ENCODE measurements at regions not wholly inside any gene's neighbourhood (a gene's known extent, or its start where the extent isn't known, plus 50 kb on each side); places are given as distances from the start of the nearest gene placed in this dataset.

DNA sequence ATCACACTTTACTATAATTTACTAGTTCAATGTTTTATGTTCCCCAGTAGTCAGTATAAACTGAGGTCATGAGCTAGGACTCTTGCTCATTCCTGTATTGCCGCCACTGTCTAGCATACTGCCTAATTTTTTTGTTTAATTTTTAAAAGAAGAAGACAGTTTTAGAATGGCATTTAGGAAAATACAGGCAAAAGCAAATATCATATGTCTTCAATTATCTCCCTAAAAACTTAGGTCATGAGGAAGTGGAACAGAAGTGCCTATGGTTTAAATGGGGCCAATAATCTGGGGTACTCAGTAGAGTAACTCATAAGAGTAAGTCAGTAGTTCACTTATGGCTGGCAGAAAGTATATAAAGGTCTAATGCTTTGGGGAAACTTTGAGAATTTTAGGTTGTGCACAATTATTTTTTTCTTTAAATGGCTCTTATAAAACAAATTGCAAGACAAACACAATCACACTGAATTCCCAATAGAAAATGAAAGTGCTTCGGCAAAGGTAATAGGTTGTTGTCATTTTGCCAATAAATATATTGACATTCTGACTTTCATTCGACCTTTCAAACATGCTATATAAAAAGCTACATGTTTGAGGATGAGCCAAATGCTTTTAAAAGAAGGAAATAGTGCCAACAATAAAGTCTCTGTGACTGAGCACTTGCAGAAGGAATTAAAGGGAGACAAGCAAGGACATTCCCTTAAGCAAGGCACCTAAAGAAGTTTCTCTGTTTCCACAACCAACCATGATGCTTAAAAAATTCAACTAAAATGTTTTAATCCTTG is 390.1 kb downstream of the PDGFC start:
- no peak for ATAC-seq

DNA sequence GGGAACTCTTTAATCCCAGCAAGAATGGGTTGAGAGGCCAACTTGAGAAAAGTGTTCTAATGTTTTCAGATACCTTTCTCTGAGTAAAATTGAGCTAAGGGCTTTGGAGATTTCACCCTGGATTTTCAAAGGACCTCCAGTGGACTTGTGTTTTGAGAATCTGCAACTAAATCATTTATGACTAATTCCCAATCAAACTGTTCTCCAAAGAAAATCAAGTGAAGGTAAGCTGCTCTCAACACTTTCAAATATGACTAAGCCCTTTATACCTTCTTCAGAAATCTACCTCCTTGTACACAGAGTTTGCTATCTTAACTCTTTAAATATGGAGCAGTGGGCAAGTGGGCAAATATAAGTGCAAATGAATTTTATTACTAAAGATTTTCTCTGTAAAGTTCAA is 392.9 kb downstream of the PDGFC start:
- intact Hi-C loops (cut with DNase I), result no loop called here
- TF ChIP-seq, protein P1, sequence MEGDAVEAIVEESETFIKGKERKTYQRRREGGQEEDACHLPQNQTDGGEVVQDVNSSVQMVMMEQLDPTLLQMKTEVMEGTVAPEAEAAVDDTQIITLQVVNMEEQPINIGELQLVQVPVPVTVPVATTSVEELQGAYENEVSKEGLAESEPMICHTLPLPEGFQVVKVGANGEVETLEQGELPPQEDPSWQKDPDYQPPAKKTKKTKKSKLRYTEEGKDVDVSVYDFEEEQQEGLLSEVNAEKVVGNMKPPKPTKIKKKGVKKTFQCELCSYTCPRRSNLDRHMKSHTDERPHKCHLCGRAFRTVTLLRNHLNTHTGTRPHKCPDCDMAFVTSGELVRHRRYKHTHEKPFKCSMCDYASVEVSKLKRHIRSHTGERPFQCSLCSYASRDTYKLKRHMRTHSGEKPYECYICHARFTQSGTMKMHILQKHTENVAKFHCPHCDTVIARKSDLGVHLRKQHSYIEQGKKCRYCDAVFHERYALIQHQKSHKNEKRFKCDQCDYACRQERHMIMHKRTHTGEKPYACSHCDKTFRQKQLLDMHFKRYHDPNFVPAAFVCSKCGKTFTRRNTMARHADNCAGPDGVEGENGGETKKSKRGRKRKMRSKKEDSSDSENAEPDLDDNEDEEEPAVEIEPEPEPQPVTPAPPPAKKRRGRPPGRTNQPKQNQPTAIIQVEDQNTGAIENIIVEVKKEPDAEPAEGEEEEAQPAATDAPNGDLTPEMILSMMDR (IDR thresholded peaks at IDR 0.05), result no peak

More for the DNA sequence above, 390.1 kb downstream of the PDGFC start:
- H3K4me1 ChIP-seq, result no peaks in the 10 kb centered on the region
- TF ChIP-seq, protein P1 (IDR thresholded peaks at IDR 0.05), result no peak
- no peak overlapping the region for H3K4me3 ChIP-seq
- intact Hi-C loops (cut with DNase I), result no loop called here
- H3K9me3 ChIP-seq, result no peaks in the 10 kb centered on the region
- no peaks in the 10 kb centered on the region for H3K27me3 ChIP-seq
- H3K36me3 ChIP-seq, result no peaks in the 10 kb centered on the region
- H3K27ac ChIP-seq, result no peak overlapping the region
- DNase-seq, result no peak

DNA sequence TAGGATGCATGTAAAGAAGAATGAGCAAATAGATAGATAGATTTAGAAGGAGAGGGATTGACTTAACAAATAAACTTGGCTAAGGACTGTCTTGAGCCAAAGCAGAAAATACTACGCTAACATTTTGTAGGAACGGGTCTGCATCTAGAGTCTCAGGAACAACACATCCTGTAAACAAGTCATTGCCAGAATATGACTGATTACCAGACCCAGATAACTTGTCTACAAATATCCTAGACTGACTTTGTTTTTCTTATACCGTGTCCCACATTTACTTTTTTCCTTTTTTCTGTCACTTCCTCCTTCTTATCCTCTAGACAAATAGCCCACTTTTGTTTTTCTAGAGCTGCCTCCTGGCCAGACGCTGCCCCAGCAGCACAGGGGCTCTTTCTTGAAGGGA is 393.6 kb downstream of the PDGFC start:
- Histone ChIP-seq H3K4me1 (no peaks in the 10 kb centered on the region), H3K27me3 (no peaks in the 10 kb centered on the region), H3K36me3 (no peaks in the 10 kb centered on the region), H3K9me3 (no peaks in the 10 kb centered on the region), H3K27ac (no peak overlapping the region), H3K4me3 (no peak overlapping the region)
- DNase-seq (no peak), ATAC-seq (no peak)
- TF ChIP-seq, protein P1 (IDR thresholded peaks at IDR 0.05), result no peak
- intact Hi-C loops (cut with DNase I), result no loop called here

More for the DNA sequence above, 392.9 kb downstream of the PDGFC start:
- no peaks in the 10 kb centered on the region for H3K9me3 ChIP-seq
- no peak overlapping the region for H3K27ac ChIP-seq
- no peak for DNase-seq
- H3K4me1 ChIP-seq, result no peaks in the 10 kb centered on the region
- no peak for ATAC-seq
- H3K4me3 ChIP-seq, result no peak overlapping the region
- no peaks in the 10 kb centered on the region for H3K27me3 ChIP-seq
- no peaks in the 10 kb centered on the region for H3K36me3 ChIP-seq

DNA sequence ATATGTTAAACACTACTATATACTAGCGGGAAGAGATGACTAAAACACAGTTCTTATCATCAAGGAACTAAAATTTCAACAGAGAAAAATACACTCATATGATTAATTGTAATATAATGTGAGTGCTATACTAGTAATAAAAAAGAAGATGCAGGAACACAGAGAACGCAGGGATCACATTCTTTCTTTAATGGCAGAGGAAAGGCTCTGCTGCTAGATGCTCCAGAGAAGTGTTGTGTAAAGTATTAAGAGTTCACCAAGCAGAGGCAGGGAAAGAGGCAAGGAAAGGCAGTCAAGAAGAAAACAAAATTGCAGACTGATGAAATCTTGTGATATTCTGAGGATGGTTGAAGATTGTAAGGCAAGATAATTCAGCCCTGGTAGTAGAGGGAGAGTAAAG is 394.7 kb downstream of the PDGFC start:
- TF ChIP-seq, protein P1 (IDR thresholded peaks at IDR 0.05), result no peak
- Histone ChIP-seq H3K4me1 (no peaks in the 10 kb centered on the region), H3K27ac (no peak overlapping the region), H3K4me3 (no peak overlapping the region), H3K36me3 (no peaks in the 10 kb centered on the region), H3K9me3 (no peaks in the 10 kb centered on the region), H3K27me3 (no peaks in the 10 kb centered on the region)
- DNase-seq, result no peak
- no peak for ATAC-seq
- intact Hi-C loops (cut with DNase I), result no loop called here

DNA sequence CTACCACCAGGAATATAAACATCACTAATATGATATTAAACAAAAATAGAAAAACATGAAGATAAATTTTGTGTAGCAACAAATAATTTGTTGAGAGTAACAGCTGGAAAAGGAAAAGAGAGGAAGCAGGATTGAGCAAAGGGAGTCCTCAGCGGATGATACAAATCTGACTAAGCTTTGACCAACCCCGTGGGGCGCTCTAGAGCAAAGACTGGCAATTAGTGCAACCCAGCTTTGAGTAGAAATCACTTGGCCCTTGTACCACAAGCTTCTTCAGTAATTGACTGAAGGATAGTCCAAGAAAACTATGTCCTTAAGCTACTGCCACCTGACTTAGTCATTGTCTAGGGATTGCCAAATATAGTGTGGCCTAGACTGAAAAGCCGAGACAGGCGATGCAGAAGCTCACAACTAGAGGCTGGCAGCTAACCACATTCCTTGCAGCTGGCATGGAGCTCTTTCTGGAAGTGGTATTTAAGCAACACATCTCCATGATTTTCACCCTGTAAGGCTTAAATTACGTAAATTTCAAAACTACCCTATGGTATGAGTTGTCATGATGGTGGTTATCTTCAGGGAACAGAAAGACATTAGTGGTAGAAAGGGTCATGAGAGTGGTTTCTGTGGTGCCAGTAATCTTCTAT is 396.0 kb downstream of the PDGFC start:
- H3K27ac ChIP-seq, result no peak overlapping the region
- DNase-seq, result no peak
- no peak overlapping the region for H3K4me3 ChIP-seq
- TF ChIP-seq, protein P1 (IDR thresholded peaks at IDR 0.05), result no peak
- H3K9me3 ChIP-seq, result no peaks in the 10 kb centered on the region
- H3K4me1 ChIP-seq, result no peaks in the 10 kb centered on the region
- intact Hi-C loops (cut with DNase I), result no loop called here
- no peak for ATAC-seq
- no peaks in the 10 kb centered on the region for H3K36me3 ChIP-seq
- H3K27me3 ChIP-seq, result no peaks in the 10 kb centered on the region

Measured in left lung (tissue), 4 donors.